T1000 (cell line): ENCODE measurements at regions not wholly inside any gene's neighbourhood (a gene's known extent, or its start where the extent isn't known, plus 50 kb on each side); places are given as distances from the start of the nearest gene placed in this dataset.
"Not testable (repeated sequence)": the region's sequence is repeated elsewhere in the genome, so short reads cannot be mapped to it uniquely, and the experiment has no call there.

Experiments used
- DNase-seq: peaks from one replicate; lab custom pipeline; 2025; ENCODE audit warnings: mixed read lengths; lab: John Stamatoyannopoulos, UW

DNA sequence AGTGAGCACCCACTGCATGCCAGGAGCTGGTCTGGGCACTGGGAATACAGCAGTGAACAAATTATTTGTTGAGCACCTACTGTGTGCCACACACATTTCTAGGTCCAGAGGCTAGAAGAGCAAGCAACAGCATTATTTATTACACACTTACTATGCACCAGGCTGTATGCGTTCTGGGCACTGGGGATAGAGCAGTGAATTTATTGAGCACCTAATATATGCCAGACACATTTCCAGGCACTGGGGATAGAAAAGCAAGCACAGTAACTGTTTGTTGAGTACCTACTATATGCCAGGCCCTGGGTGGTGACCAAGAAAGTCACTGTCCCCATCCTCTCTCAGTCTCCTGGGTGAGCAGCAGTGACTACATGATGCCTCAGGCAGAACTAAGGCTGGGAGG lies 107.5 kb upstream of the NCOR2 start:
- no peak for DNase-seq

- no peak for DNase-seq
Observed at GRCh38 chr12:124673801-124674617, 106.6 kb upstream of the NCOR2 start.

- not testable (repeated sequence) for DNase-seq
Observed at GRCh38 chr12:124669271-124669721, 101.9 kb upstream of the NCOR2 start.

DNA sequence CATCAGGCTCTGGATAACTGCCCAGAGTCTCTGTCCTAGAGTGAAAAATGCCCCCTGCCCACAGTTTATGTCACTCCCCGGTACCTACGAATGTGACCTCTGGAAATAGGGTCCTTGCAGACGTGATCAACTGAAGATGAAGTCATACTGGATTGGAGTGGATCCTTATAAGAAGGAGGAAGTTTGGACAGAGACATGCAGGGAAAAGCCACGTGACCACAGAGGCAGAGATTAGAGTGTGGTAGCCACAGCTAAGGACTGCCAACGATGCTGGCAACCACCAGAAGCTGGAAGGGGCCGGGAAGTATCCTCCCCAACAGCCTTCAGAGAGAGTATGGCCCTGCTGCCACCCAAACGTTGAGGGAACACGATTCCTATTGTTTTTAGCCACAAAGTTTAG lies 101.2 kb upstream of the NCOR2 start:
- DNase-seq, result no peak

GRCh38 chr12:124667506-124668326 lies 100.3 kb upstream of the NCOR2 start:
- DNase-seq, result no peak

GRCh38 chr12:124666722-124667259 lies 99.4 kb upstream of the NCOR2 start:
- no peak for DNase-seq

DNA sequence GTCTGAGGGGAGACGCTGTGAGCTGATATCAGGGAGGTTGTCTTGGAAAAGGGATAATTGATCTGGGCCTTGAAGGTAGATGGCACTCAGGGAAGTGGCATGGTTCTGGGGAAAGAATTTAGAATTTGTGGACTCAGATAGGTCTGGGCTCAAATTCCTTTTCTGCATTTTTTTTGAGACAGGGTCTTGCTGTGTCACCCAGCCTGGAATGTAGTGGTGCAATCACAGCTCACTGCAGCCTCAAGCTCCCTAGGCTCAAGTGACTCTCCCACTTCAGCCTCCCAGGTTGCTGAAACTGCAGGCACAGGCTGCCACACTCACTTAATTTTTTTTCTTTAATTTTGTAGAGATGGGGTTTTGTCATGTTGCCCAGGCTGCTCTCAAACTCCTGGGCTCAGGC lies 98.1 kb upstream of the NCOR2 start:
- DNase-seq, result no peak

DNA sequence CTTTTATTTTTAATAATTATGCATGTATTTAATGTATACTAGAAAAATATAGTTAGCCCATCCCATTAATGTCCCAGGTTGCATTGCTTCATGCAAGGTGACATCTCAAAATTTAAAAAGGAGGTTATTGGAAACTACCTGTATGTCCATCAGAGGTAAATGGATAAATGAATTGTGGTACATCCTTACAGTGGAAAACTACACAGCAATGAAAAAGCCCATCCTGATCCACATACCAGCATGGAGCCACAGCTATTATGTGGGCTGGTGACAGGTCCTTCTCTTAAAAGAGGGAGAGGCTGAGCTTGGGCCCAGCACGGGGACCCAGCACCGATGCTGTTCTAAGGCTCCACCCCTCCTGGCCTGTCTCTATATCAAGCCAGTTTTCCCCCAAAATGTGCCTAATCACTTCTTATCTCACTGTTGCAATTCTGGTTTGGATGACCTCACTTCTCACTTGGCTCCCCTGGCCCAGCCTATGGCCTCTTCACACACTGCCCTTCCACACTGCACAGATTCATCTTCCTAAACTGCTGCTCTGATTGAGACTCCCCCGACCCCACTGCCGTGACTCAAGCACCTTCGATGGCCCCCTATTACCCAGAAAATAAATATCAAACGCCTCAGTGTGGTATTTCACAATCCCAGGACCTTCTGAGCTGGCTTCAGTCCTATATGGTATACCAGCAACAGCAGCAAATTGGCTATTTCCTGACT lies 97.1 kb upstream of the NCOR2 start:
- DNase-seq, result no peak

- DNase-seq, result no peak
Observed at GRCh38 chr12:124663771-124664366, 96.5 kb upstream of the NCOR2 start.

DNA sequence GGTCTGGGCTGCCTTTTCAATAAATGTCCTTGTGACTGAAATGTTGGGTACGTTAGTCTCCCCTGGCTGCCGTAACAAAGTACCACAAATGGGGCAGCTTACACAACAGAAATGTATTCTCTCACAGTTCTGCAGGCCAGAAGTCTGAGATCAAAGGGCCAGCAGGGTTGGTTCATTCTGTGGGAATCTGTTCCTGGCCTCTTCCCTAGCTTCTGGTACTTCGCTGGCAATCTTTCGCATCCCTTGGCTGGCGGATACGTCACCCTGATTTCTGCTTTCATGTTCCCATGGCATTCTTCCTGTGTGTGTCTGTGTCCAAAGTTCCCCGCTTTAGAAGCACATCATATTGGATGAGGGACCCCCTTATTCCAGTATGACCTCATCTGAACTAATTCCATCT lies 95.8 kb upstream of the NCOR2 start:
- DNase-seq, result no peak

- DNase-seq, result no peak
Observed at GRCh38 chr12:124661341-124661740, 93.9 kb upstream of the NCOR2 start.

- no peak for DNase-seq
Observed at GRCh38 chr12:124660851-124661250, 93.4 kb upstream of the NCOR2 start.

DNA sequence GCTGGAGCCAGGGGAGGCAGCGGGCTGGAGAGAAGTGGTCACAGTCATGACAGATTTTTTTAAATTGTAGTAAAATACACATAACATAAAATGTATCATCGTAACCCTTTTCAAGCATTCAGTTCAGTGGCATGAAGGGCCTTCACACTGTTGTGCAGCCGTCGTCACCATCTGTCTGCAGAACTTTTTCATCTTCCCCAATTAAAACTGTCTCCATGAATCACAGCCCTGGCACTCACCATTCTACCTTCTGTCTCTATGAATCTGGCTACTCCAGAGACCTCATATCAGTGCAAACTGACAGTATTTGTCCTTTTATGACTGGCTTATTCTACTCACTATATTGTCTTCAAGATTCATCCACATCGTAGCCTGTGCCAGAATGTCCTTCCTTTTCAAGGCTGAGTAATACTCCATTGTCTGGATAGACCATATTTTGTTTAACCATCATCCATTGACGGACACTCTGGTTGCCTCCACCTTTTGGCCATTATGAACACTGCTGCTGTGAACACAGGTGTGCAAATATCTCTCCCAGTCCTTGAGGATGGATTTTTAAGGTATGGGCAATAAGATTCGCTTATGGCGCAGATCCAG lies 91.5 kb upstream of the NCOR2 start:
- no peak for DNase-seq

GRCh38 chr12:124658302-124658701 lies 90.9 kb upstream of the NCOR2 start:
- no peak for DNase-seq

- no peak for DNase-seq
Observed at GRCh38 chr12:124656947-124657434, 89.6 kb upstream of the NCOR2 start.

DNA sequence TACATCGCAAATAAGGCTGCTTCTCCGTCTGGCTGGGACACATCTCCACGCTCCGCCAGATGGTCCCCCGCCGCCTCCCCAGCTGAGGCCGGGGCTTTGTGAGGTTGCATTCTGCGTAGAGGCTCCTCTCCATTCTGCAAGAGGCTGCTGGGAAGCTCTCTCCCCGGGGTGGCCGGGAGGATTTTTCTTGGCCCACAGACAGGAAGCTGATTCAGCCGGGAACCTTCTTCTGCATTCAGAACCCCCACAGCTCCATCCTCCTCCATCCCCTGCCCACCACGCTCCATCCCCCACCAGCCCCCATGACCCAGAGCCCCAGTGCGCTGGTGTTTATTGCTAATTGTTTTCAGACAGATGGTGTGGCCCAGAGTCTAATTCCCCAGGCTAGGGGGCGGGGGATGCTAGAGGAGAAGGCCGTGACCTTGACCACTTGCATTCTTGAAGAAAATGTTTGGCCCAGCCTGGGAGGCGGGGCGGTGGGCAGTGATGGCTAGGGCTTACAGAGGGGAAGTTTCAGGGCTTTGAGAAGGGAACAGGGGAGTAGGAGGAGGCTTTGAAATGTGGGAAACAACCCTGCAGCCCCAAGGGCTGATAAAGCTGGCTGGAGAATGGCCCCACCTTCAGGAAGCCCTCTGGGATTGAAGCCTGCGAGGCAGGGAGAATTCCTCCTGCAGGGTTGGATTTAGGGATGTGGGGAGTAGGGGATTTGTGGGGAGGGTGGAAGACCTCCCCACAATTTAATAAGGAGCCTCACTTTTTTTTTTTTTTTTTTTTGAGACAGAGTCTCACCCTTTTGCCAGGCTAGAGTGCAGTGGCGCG lies 88.5 kb upstream of the NCOR2 start:
- DNase-seq, result no peak

- no peak for DNase-seq
Observed at GRCh38 chr12:124655048-124655697, 87.8 kb upstream of the NCOR2 start.

GRCh38 chr12:124654666-124655047 lies 87.2 kb upstream of the NCOR2 start:
- no peak for DNase-seq

- DNase-seq, result no peak
Observed at GRCh38 chr12:124653169-124653931, 85.9 kb upstream of the NCOR2 start.
